GM21529 (cell line): ENCODE measurements at regions not wholly inside any gene's neighbourhood (a gene's known extent, or its start where the extent isn't known, plus 50 kb on each side); places are given as distances from the start of the nearest gene placed in this dataset.
"Not testable (repeated sequence)": the region's sequence is repeated elsewhere in the genome, so short reads cannot be mapped to it uniquely, and the experiment has no call there.

Experiments
- ATAC-seq: cut with Tn5 transposase; IDR thresholded peaks from one replicate; pipeline ENCODE4 v1.9.1; 2021; ENCODE audit not compliant: unreplicated experiment

DNA sequence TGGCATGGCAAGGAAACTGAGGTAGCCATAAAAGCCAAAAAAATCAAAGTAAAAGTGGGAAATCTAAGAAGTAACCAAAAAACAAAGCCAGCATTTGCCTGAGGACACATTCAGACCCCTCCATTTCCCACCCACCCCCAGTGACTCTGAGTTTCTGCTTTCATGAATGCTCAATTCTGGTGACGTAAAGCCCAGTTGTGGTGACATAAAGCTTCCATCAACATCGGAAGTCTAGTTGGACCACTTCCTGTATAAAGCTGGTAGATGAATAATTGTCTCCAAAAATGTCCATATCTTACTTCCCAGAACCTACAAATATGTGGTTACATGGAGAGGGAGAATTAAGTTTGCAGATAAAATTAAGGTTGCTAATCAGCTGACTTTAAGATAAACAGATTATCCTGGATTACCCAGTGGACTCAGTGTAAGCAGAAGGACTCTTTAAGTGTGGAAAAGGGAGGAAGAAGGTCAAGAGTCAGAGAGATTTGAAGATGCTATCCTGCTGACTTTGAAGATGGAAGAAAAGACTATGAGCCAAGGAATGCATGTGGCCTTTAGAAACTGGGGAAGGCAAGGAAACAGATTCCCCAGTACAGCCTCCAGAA is 62.0 kb upstream of the ST3GAL6 start:
- no peak for ATAC-seq

- no peak for ATAC-seq
Observed at GRCh38 chr3:98702166-98702565, 61.0 kb upstream of the ST3GAL6 start.

GRCh38 chr3:98705212-98705611 is 57.9 kb upstream of the ST3GAL6 start:
- ATAC-seq, result no peak

- no peak for ATAC-seq
Observed at GRCh38 chr3:98705694-98706093, 57.4 kb upstream of the ST3GAL6 start.

DNA sequence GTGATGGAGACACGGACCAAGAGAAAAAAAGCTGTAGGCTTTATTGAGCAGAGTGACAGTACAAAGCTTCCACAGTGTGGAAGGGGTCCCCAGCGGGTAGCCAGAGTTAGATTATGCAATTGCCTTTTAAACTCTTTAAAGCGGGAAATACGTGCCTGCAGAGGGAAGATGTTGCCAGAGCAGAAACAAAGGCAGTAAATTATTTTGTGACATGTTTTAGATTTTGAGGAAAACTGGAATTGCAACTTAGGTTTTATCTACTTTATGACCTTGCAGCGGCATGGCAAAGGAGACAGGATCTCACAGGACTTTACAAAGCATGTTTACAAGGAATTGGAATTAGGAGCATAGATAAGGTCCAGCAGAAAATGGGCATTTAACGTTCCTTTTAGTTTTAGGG is 54.5 kb upstream of the ST3GAL6 start:
- ATAC-seq, result not testable (repeated sequence)

- ATAC-seq, result no peak
Observed at GRCh38 chr3:98709441-98709840, 53.7 kb upstream of the ST3GAL6 start.

- no peak for ATAC-seq
Observed at GRCh38 chr3:98710067-98710659, 53.0 kb upstream of the ST3GAL6 start.

DNA sequence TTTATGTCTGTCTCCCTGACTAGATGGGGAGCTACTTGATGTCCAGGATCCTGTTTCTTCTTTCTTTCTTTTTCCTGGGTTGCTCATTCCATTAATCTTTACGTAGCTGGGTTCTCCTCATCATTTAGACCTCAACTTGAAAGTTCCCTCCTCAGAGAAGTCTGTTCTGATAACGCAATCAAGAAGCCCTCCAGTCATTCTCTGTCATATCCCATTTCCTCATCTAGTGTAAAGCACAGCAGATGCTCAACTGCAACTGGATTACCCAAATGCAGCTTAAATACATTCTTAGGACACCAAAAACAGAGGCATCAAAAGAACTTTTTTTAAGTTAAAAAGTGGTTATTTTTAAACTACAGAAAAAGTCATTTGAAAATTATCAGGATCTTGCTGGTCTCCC is 51.7 kb upstream of the ST3GAL6 start:
- ATAC-seq, result no peak

DNA sequence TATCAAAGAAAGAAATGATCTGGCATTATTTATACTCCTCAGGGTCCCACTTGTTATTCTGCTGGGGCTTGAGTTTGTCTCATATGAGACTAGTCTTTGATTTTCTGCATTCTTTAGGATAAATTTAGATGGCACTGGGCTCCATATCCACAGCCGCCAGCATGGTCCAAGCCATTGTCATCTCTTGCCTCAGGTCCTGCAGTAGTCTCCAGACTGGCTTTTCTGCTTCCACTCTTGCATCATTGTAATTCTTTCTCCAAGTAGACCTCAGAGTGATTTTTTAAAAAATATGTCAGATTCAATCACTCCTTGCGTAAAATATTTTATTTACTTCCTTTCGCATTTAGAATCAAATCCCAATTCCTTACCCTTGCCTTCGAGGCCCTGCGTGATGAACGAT is 50.4 kb upstream of the ST3GAL6 start:
- ATAC-seq, result no peak

DNA sequence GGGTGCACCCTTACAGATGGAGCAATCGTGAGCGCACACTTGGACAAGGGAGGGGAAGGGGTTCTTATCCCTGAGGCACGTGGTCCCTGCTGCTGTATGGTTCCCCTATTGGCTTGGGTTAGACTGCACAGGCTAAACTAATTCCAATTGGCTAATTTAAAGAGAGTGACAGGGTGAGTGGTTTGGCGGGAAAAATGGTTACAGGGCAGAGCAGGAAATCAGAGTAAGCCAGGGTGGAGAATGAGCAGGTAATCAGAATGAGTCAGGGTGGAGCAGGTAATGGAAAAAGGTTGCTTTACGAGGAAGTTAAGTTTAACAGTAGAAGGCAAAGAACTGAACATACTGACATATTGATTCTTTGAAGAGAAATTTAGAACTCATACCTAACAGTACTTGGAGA is 49.8 kb upstream of the ST3GAL6 start:
- ATAC-seq, result not testable (repeated sequence)
